K562 (cell line): ENCODE measurements at regions not wholly inside any gene's neighbourhood (a gene's known extent, or its start where the extent isn't known, plus 50 kb on each side); places are given as distances from the start of the nearest gene placed in this dataset.
A peak's percentile ranks its signal among the peaks of the same experiment; 100 is the strongest.

ENCODE experiments used
- CHD1 ChIP-seq: fragments of 200-600 bp; sonication (generic); IDR thresholded peaks from one replicate; pipeline ENCODE4 v1.6.1; 2012; ENCODE audit warnings: mild to moderate bottlenecking, moderate library complexity, low read length, inconsistent platforms
- CREM ChIP-seq: IDR thresholded peaks from 2 replicates; pipeline ENCODE4 v1.6.1; 2014; ENCODE audit warnings: antibody characterized with exemption, low read depth
- E2F6 ChIP-seq, 2 experiments: IDR thresholded peaks; 2 replicates each; pipeline ENCODE4 v1.6.1; 2011; ENCODE audit warnings: borderline replicate concordance in 1 of 2, control low read depth in 1 of 2, low read depth in 1 of 2, low read length in 1 of 2, mild to moderate bottlenecking in 1 of 2, mixed read lengths in 1 of 2, moderate library complexity in 1 of 2; ENCODE audit not compliant: insufficient read depth in 1 of 2, insufficient read length in 1 of 2, poor library complexity in 1 of 2, severe bottlenecking in 1 of 2; ENCODE audit errors: extremely low read depth in 1 of 2
- FOSL1 ChIP-seq: fragments of 200-800 bp; sonication (Bioruptor generic); conservative IDR thresholded peaks from 2 replicates; pipeline ENCODE4 v1.6.1; 2016; ENCODE audit warnings: missing genetic modification characterization, missing compliant biosample characterization
- GMEB1 ChIP-seq: fragments of 250-450 bp; sonication (Bioruptor Pico); IDR thresholded peaks from 2 replicates; pipeline ENCODE4 v1.4.0; 2020; ENCODE audit warnings: mild to moderate bottlenecking
- GTF2F1 ChIP-seq: IDR thresholded peaks from 2 replicates; pipeline ENCODE4 v1.6.1; 2011; ENCODE audit warnings: low read depth, low read length, improper control_type of control experiment
- HDGF ChIP-seq: fragments of 450-650 bp; IDR thresholded peaks from 2 replicates; pipeline ENCODE4 v1.6.1; 2016
- JUNB ChIP-seq: fragments of 450-650 bp; formaldehyde crosslinking; conservative IDR thresholded peaks from 2 replicates; pipeline ENCODE4 v1.4.0; 2020; ENCODE audit warnings: mild to moderate bottlenecking
- MAFG ChIP-seq: fragments of 450-650 bp; conservative IDR thresholded peaks from 2 replicates; pipeline ENCODE4 v1.6.1; 2016; ENCODE audit warnings: missing genetic modification characterization, missing compliant biosample characterization
- MEIS2 ChIP-seq: fragments of 450-650 bp; IDR thresholded peaks from 2 replicates; pipeline ENCODE4 v1.6.1; 2014; ENCODE audit warnings: mild to moderate bottlenecking; ENCODE audit not compliant: partially characterized antibody
- MNT ChIP-seq, 2 experiments: fragments of 450-650 bp; conservative IDR thresholded peaks; 2 replicates each; pipeline ENCODE4 v1.6.1; 2017; ENCODE audit warnings: mild to moderate bottlenecking in 2 of 2, moderate library complexity in 2 of 2
- OTX1 ChIP-seq: fragments of 450-650 bp; formaldehyde crosslinking; IDR thresholded peaks from 2 replicates; pipeline ENCODE4 v1.4.0; 2022; ENCODE audit warnings: mild to moderate bottlenecking
- RBM14 ChIP-seq: fragments of 200-400 bp; formaldehyde crosslinking; IDR thresholded peaks from 2 replicates; pipeline ENCODE4 v1.6.1; 2018; ENCODE audit warnings: low read depth, mild to moderate bottlenecking, low read length, moderate library complexity, borderline replicate concordance; ENCODE audit not compliant: insufficient read depth
- RFX7 ChIP-seq: fragments of 250-450 bp; sonication (Bioruptor Pico); IDR thresholded peaks from 2 replicates; pipeline ENCODE4 v1.5.1; 2021; ENCODE audit warnings: mild to moderate bottlenecking
- TFAP4 ChIP-seq: sonication (generic); formaldehyde crosslinking; IDR thresholded peaks from 2 replicates; pipeline ENCODE4 v1.8.0; 2022; ENCODE audit warnings: missing genetic modification reagents, mild to moderate bottlenecking, moderate library complexity, borderline replicate concordance
- ZNF277 ChIP-seq: fragments of 250-450 bp; sonication (Bioruptor Pico); IDR thresholded peaks from 2 replicates; pipeline ENCODE4 v1.8.0; 2022; ENCODE audit warnings: inconsistent platforms, mild to moderate bottlenecking, moderate library complexity, borderline replicate concordance
- ZNF384 ChIP-seq: IDR thresholded peaks from 2 replicates; pipeline ENCODE4 v1.6.1; 2012; ENCODE audit warnings: low read depth, low read length, improper control_type of control experiment
- ZNF766 ChIP-seq: fragments of 200-800 bp; sonication (Bioruptor generic); conservative IDR thresholded peaks from 2 replicates; pipeline ENCODE4 v1.6.1; 2016; ENCODE audit warnings: missing genetic modification characterization, missing compliant biosample characterization

- TF ChIP-seq MNT (conservative IDR thresholded peaks at IDR 0.05) (0 out of 4 replicates have a peak, but pooled peaks of 1 of the 2 experiments have one; percentile 26), E2F6 (IDR thresholded peaks at IDR 0.05; ENCODE audit: borderline replicate concordance in 1 of 2, extremely low read depth in 1 of 2, insufficient read depth in 1 of 2, insufficient read length in 1 of 2, low read depth in 1 of 2, low read length in 1 of 2, poor library complexity in 1 of 2, severe bottlenecking in 1 of 2) (no peak), CHD1 (no peak), JUNB (CRISPR knock-in tag) (no peak), GTF2F1 (no peak), OTX1 (CRISPR knock-in tag) (no peak), RFX7 (CRISPR knock-in tag) (no peak), ZNF384 (no peak), MEIS2 (no peak), GMEB1 (CRISPR knock-in tag) (no peak), MAFG (tag) (peak; percentile 63), CREM (0 out of 2 replicates have a peak, but pooled peaks have one; percentile 23), FOSL1 (tag) (peak; percentile 89), HDGF (no peak), ZNF277 (CRISPR knock-in tag) (no peak), TFAP4 (peak; percentile 59; the same call in 1 of the 2 replicates), ZNF766 (0 out of 2 replicates have a peak, but pooled peaks have one; percentile 25), RBM14 (no peak)
Observed at GRCh38 chr15:62896969-62897486, 145.5 kb upstream of the TPM1 start (continued).
